ENCODE measurements at regions not wholly inside any gene's neighbourhood (a gene's known extent, or its start where the extent isn't known, plus 50 kb on each side); places are given as distances from the start of the nearest gene placed in this dataset.

DNA sequence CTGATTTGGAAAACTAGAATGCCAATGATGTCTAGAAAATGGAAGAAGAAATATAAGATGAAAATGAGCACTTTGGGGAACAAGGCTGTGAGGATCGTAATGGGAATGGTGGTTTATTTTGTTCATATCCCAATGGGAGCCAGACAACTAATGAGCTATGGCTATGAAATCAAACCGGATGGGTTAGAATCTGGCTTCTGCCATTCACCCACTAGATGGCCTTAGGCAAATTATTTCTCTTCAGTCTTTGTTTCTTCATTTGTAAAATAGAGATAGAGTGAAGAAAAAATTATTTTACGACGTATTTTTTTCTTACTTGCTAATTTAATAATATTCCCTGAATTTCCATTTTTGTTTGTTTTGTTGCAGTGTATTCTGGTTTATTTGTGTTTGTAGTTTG is 572.1 kb upstream of the IGFBP3 start:
- TF ChIP-seq, protein P1, sequence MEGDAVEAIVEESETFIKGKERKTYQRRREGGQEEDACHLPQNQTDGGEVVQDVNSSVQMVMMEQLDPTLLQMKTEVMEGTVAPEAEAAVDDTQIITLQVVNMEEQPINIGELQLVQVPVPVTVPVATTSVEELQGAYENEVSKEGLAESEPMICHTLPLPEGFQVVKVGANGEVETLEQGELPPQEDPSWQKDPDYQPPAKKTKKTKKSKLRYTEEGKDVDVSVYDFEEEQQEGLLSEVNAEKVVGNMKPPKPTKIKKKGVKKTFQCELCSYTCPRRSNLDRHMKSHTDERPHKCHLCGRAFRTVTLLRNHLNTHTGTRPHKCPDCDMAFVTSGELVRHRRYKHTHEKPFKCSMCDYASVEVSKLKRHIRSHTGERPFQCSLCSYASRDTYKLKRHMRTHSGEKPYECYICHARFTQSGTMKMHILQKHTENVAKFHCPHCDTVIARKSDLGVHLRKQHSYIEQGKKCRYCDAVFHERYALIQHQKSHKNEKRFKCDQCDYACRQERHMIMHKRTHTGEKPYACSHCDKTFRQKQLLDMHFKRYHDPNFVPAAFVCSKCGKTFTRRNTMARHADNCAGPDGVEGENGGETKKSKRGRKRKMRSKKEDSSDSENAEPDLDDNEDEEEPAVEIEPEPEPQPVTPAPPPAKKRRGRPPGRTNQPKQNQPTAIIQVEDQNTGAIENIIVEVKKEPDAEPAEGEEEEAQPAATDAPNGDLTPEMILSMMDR (IDR thresholded peaks at IDR 0.05): no peak
- no peak for TF ChIP-seq EZH2 (IDR thresholded peaks at IDR 0.05; ENCODE audit: borderline replicate concordance, insufficient read depth, low read depth, low read length, poor library complexity, severe bottlenecking)
